ENCODE measurements at regions not wholly inside any gene's neighbourhood (a gene's known extent, or its start where the extent isn't known, plus 50 kb on each side); places are given as distances from the start of the nearest gene placed in this dataset.
A peak's percentile ranks its signal among the peaks of the same experiment; 100 is the strongest.

DNA sequence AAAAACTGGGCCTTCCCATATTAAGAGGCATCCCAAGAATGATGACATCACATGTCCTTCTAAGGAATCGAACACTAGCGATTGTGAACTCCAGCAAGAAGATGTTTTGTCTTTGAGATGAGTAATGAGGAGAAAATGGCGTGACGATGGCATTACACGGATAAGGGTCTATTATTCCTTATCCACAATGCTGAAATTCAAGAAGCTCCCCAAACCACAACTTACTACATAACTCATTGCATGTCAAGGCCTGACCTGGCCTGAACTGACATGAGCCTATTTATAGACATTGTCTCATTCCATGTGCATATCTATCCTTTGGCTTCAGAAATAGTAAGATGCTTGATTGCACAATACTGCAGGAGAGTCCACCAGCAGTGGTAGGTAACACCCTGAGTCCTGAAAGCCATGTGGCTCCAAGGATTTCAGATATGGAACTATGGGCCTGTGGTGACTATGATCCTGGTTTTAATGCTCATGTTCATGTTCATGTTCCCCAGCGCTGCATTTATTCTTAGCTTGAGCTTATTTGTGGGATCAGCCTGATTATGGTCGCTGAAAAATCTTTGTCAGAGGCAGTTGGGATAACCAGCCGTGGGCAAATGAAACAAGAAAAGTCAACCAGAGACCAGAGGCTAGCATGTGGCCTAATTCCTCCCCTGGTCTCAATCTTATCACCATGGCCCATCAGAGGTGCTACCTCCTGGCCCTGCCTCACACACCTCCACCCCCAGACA lies 183.2 kb upstream of the JARID2 start:
- no peak for DNase-seq

DNA sequence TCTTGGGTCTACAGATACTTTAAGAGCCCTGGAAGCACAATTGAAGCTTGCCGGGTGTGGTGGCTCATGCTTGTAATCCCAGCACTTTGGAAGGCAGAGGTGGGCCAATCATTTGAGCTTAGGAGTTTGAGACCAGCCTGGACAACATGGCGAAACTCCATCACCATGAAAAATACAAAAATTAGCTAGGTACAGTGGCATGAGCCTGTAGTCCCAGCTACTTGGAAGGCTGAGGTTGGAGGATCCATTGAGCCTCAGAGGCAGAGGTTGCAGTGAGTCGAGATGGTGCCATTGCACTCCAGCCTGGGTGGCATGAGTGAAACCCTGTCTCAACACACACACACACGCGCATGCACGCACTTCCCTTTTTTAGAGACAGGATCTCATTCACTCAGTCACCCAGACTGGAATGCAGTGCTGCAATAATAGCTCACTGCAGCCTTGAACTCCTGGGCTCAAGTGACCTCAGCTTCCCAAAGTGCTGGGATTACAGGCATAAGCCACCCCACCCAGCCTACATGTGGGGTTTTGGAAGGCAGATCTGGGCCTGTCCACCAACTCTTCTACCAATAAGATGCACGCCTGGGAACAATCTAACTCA lies 182.5 kb upstream of the JARID2 start:
- DNase-seq: no peak

DNA sequence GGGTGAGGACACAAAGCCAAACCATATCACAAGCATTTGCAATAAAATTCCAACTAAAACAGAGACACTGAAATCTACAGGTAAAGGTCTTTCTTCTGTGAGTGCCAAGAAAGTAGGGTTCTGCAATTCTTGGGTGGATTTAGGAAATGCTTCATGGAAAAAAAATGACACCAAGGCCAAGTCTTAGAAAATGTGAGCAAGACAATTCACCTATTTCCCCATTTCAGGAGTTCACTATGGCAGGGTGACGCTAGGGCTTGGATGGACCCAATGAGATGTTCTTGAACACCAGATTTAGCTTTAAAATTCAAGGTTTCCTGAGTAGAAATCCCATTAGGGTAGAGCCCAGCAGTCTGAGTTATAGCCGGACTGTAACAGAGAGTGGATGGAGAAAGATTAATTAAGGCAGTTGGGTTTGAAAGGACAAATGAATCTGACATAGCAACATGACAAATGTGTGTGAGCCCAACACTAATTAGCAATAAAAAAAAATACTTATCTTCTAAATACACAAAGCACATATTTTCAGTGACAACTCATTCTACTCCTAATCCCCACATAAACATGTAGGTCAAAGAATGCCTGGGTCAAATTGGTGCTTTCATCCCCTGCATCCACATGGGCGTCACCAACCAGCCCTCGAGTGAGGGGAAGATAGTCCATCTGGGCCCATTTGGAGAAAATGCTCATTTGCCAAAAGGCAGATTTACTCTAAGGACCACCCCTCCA lies 180.4 kb upstream of the JARID2 start:
- DNase-seq: no peak

DNA sequence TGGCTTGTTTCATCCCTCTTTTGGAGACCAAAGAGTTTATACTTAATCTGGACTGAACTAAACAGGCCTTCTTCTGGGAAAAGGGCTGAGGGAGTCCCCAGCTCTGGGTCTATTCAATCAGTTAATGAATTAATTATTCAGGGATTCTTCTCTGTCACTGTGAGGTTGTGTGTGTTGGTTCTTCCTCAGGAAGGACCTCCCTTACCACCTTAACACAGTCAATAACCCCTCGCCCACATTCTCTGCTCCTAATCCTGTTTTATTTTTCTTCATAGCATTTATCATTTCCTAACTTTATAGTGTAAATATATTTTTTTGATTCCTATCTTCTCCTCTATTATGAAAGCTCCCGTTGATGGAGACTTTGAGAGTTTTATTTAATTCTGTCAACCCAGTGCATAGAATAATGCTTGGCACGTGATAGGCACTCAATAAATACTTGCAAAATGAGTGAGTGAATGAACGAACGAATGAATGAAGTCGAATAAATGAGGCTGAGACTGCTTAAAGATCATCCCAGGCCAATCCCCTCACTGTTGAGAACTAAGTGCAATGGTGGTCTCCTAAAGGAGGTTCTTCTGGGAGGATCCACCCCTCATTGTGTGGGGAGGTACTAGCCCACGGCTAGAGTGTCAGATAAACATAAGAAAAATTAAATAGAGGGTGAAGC lies 179.6 kb upstream of the JARID2 start:
- DNase-seq: no peak

DNA sequence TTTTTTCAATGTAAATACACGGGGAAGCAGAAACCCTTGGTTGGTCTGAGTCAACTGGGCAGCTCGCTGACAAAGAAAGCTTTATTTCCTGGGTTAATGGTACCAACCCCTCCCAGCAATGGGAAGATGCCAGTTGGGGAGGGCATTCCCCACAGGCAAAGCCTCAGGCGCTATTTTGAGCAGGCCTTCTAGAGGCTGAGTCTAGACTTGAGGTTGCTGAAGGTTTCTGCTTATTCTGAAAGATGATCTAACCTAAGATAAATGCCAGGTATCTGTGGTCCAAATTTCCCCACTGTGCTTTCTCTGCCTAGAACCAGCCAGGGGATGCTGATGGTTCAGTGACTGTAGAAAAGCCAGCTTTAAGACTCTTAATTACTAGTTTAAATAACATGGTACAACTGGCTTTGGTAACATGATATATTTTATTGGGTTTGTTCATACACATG lies 172.5 kb upstream of the JARID2 start:
- peak; percentile 31 for DNase-seq

DNA sequence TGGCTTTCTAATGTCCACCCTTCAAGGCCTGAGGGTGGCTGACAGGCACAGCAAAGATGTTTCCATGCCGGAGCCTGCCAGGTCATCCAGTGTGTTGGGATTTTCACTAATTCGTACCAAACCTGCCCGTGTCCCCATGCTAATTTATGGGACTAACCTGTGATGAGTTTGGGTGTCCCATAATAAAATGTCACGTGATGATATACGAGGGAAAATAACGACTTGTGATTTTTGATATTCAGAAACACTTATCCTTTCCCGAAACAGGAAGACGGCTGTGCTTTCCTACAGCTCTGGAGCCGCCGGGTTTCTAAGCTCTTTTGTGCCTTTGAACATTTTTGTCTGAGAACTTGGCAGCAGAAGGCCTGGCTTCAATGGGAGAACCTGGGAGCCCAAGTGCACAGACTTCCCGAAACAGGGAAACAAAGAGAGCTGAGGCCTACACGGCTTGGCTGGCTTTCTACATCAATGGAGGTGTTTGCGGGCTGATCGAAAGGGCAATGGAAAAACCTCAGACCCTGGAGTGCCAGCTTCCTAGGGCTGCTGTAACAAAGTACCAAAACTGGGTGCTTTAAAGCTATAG lies 171.9 kb upstream of the JARID2 start:
- no peak for DNase-seq

DNA sequence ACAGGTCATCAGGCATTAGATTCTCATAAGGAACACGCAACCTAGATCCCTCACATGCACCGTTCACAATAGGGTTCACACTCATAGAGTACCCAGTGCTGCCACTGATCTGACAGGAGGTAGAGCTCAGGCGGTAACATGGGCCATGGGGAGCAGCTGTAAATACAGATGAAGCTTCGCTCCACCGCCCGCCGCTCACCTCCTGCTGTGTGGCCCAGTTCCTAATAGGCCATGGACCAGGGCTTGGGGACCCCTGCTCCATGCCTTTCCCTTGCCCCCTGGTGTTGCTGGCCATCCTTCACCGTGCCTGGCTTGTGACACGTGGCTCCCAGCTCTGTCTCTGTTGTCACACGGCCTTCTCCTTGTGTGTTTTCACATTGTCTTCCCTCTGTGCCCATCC lies 171.1 kb upstream of the JARID2 start:
- DNase-seq: no peak

DNA sequence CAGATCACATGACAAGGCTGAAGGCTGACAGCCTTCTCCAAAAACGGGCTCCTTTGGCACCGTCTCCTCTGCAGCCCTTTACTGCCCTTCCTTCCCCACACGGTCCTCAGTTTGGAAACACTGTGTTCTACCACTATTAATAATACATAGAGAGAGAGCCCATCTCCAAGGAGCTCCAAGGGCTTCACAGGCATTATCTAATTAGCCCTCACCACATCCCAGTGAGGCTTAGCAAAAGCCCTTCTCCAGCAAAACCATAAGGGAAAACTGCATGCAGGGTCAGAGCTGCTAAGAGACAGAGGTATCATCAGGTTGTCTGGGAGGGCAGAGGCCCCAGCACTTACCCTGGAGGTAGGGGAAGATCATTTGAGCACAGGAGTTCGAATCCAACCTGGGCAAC lies 169.3 kb upstream of the JARID2 start:
- DNase-seq: no peak

DNA sequence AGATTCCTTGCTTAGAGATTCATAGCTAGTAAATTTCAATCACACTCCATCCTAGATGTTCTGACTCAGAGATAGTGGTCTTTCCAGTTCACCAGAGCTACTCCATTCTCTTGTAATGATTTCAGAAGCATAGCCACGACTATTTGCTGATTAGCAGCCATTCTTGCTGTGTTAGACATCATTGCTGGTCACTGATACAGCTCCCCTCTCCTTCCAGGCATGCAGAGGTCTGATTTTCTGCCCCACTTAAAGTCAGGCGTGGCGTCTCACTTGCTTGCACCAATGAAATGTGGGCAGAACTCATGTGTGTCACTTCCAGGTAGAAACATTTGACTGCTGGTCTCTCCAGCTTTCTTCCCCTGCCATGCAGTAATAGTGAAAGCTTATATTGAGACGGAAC lies 168.9 kb upstream of the JARID2 start:
- DNase-seq: no peak

DNA sequence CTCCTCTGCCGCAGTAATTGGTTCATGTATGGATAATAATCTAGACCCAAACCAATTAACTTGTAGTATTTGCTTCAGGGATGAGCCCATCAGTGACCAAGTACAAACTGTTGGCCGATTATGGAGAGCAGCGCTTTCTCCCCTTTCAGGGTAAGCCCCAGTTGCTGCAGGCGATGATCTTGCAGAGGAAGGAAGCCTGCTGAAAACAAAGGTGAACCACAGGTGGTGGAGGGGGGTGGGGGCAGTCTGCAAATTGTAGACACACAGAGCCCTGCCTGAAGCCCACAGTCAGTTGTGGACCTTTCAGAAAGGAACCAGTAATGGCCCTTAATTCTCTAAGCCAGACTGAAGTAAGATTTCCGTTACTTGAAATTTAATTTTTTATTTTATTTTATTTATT lies 167.9 kb upstream of the JARID2 start:
- DNase-seq: no peak

DNA sequence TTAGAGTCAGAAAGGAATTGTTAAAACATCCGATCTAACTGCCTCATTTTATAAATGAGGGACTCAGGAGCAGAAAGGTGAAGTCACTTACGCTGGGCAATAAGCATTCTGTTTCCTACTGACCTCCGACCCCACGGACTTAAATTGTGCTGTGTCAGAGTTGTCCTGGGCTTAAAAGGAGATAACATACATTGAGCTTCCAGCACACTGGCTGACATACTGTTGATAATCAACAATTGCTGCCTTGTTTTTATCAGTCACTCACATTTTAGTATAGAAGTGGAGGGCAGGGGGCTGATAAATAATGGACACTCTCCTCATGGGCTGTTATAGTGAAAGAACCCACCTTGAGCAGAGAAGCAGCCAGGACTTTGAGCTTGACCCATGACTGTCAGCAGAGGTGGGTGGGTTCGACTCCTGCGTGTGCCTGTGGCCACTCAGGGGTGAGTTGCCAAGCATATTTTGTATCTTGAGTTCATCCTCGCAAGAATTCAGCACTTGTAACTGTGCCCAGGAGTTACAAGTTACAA lies 166.5 kb upstream of the JARID2 start:
- no peak for DNase-seq

DNA sequence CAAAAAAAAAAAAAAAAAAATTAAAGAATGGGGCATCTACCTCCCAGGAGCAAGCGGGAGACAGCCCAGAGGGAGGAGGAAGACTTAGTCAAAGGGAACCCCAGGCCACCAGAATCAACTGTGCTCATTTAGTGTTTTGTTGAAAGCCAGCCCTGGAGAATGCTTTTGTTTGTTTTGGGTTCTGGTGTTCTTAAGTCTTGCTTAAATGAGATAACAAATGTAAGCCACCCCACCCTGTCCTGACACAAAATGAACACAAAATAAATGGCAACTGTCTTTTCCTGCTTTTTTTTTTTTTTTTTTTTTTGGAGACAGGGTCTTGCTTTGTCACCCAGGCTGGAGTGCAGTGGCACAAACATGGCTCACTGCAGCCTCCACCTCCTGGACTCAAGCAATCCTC lies 165.0 kb upstream of the JARID2 start:
- DNase-seq: no peak

DNA sequence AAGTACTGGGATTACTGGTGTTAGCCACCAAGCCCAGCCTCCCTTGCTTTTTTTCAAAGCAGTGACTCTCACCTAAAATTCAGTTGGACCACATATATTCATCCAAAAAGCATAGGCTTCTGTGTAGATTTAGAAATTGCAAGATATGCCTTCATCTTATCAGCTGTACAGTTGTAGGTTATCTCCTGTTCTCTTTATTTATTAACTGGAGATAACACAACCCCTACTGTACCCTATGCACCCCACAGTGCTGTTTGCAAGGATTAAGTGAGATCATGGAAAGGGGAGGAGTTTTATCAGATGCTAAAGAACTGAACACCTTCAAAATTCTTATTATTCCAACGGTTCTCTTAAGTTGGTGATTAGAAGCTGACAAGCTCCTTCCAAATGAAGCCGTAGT lies 164.4 kb upstream of the JARID2 start:
- DNase-seq: no peak

DNA sequence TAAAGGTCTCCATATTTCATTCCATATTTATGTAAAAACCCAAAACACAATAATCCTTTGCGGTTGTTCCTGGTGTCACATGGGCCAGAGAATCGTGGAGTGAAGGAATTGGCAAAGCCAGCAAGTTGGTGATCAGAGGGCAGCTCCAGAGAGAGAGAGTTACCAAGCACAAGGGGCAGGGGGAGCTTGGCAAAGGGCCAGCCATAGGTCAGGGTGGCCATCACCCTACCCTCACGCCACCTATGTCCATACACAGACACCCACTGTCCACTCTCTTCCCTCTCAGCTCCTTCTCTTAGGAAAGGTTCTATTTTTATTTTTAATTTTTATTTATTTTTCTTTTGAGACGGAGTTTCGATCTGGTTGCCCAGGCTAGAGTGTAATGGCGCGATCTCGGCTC lies 163.2 kb upstream of the JARID2 start:
- DNase-seq: no peak

DNA sequence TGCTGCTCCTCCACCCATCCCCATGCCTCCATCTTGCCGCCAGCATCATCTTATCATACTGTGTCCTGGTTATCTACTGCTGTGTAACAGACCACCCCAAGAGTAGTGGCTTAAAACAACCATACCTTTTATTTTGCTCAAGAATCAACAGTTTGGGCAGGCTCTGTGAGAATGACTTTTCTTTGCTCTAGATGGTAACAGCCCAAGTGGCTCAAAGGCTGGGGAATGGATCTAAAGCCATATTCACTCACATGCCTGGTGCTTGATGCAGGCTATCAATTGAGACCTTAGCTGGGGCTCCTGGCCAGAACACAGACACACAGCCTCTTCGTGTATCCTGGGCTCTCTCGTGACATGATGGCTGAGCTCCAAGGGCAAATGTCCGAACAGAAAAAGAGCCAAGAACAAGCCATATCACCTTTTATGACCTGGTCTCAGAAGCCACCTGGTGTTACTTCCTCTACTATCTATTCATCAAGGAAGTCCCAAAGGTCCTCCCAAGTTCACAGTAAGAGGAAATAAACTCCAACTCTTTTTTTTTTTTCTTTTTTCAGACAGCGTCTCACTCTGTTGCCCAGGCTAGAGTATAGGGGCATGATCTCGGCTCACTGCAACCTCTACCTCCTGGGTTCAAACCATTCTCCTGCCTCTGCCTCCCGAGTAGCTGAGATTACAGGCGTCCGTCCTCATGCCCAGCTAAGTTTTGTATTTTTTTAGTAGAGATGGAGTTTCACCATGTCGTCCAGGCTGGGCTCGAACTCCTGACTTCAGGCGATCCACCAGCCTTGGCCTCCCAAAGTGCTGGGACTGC lies 159.3 kb upstream of the JARID2 start:
- DNase-seq: no peak

DNA sequence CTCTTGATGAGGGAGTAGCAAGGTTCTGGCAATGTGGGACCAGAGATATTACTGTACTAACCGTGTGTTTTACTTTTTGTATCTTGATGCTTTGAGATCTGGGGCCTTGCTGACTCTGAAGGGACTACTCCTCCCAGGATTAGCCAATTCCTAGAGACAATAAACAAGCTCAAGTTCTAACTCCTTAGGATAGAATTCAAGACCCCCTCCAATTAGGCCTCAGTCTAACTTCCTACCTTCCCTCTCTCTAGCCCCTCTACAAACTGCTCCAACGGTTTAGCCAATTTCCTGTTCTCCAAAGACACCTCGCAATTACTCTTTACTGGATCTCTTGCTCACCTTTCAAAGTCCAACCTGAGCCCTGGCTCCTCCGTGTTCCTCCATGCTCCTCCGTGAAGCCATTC lies 158.7 kb upstream of the JARID2 start:
- no peak for DNase-seq

DNA sequence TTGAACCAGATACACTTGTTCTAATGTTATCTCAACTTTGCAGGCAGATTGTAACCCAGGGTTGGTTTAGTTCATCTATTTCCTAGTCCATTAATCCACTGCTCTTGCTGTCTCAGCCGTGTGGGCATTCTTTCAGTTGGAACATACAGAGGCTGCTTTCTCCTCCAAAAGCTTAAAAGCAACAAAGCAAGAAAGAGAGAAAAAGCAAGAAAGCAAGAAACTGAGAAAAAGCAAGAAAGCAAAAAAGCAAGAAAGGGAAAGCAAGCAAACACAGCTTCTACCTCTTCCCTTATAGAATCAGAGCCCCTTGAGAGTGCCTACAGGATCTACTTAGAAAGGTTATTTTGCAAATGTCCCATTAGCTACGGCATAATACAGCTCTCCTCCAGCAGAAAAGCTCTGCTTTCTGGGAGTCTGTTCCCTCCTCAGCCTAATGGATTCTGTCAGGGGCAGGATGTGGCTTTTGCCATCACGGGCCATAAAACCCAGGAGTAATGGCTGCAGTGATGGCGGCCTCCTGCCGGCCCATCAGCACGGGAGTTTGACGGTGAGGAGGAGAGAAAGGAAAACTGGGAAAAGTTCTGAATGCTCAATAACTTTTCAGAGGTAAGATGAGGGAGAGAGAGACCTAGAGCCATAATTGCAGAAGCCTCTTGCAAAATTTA lies 156.8 kb upstream of the JARID2 start:
- DNase-seq: no peak

DNA sequence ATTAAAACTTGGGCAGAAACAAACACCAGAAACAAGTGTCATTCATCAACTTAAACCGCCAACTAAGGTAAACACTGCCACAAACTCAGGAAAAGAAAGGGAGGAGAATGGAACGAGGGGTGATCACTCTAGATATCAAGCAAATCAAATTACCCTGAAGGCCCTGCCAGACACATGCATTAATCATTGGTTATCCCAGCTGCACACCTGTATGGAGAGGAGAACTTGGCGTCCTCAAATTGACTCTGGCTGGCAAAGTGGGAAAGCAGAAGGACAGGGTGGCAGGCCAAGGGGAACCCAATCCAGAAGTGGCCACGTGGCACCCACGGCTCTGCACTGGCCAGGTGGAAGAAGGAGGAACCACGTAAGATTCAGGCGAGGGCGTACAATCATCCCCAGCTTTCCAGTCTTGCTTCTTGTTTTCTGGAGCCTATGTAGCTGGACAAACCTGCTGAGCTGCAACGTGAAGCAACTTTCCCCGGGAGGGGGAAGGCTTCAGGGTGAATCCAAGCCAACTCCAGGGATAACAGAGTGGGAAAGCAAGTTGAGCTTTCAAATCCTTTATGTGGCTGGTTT lies 156.2 kb upstream of the JARID2 start:
- DNase-seq: no peak

DNA sequence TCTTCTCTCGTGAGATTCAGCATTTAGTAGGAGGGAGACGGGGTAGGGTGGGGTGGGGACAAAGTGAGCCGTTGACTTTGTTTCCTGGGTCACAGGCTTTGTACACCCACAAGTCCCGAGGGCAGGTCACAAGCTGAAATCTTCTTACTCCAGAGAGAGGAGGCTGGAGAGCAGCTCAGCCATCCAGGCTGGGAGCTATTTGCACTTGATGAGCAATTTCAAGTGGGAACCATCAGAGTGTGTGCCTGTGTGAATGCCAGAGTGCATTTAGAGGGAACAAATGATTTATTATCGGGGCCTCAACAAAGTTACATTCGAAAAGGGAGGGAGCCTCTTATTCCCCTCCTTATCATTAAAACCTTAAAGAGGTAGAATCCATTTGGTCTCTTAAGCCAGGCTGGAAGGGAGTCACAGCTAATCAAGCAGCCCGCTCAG lies 155.7 kb upstream of the JARID2 start:
- DNase-seq: no peak

DNA sequence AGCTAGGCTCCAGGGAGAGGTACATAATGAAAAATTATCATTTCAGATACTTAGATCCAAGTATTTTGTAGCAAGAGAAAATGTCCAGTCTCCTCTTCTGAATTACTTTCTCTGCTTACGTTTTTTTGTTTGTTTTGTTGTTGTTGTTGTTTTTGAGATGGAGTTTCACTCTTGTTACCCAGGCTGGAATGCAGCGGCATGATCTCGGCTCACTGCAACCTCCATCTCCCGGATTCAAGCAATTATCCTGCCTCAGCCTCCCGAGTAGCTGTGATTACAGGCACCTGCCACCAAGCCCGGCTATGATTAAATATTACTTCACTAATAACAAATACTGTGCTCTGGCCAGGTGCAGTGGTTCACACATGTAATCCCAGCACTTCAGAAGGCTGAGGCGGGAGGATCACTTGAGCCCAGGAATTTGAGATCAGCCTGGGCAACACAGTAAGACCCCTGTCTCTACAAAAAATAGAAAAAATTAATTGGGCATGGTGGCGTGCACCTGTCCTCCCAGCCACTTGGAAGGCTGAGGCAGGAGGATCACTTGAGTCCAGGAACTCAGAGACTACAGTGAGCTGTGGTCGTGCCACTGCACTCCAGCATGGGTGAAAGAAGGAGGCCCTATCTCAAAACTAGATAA lies 155.0 kb upstream of the JARID2 start:
- DNase-seq: no peak
